ENCODE measurements at regions not wholly inside any gene's neighbourhood (a gene's known extent, or its start where the extent isn't known, plus 50 kb on each side); places are given as distances from the start of the nearest gene placed in this dataset.

DNA sequence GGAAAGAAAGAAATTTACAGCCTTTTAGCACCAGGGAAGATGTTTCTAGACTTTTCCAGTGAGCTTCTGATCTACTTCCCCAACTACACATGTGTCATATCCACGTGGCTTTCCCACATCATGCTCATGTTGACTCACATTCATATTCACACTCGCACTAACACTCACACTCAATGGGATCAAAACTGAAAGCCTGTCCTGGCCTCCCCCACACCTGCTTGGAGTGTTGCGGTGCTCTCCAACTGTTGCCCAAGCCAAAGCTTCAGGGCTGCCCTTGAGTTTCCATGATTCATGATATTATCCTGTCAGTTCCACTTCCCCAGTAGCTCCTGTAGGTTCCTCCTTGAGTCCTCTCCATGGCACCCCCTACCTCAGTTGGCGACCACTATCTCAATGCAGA is 444.4 kb downstream of the GATA3 start:
- TF ChIP-seq POLR2A (IDR thresholded peaks at IDR 0.05; ENCODE audit: low read length) (no peak), GATA1 (IDR thresholded peaks at IDR 0.05; ENCODE audit: low read depth, low read length) (no peak)
